ENCODE measurements at regions not wholly inside any gene's neighbourhood (a gene's known extent, or its start where the extent isn't known, plus 50 kb on each side); places are given as distances from the start of the nearest gene placed in this dataset.
"Not testable (repeated sequence)": the region's sequence is repeated elsewhere in the genome, so short reads cannot be mapped to it uniquely, and the experiment has no call there.

GRCh38 chr2:238599549-238600505 lies 173.1 kb downstream of the ASB1 start:
- DNase-seq (ENCODE audit: low read depth in 2 of 2): no peak

GRCh38 chr2:238600506-238601432 lies 174.0 kb downstream of the ASB1 start:
- no peak for DNase-seq (ENCODE audit: low read depth in 2 of 2)

- DNase-seq (ENCODE audit: low read depth in 2 of 2): peak in 1 of 2 experiments; percentile 20
Observed at GRCh38 chr2:238601433-238602222, 174.9 kb downstream of the ASB1 start.

- no peak for DNase-seq (ENCODE audit: low read depth in 2 of 2)
Observed at GRCh38 chr2:238602223-238602960, 175.7 kb downstream of the ASB1 start.

GRCh38 chr2:238603596-238603995 lies 176.9 kb downstream of the ASB1 start:
- no peak for DNase-seq (ENCODE audit: low read depth in 2 of 2)

GRCh38 chr2:238606311-238606710 lies 179.6 kb downstream of the ASB1 start:
- DNase-seq (ENCODE audit: low read depth in 2 of 2): no peak

- DNase-seq (ENCODE audit: low read depth in 2 of 2): no peak
Observed at GRCh38 chr2:238613610-238614009, 186.9 kb downstream of the ASB1 start.

GRCh38 chr2:238614376-238614775 lies 187.6 kb downstream of the ASB1 start:
- no peak for DNase-seq (ENCODE audit: low read depth in 2 of 2)

GRCh38 chr2:238615187-238615586 lies 188.5 kb downstream of the ASB1 start:
- no peak for DNase-seq (ENCODE audit: low read depth in 2 of 2)

- DNase-seq (ENCODE audit: low read depth in 2 of 2): no peak
Observed at GRCh38 chr2:238616681-238617080, 190.0 kb downstream of the ASB1 start.

GRCh38 chr2:238618494-238619283 lies 192.0 kb downstream of the ASB1 start:
- DNase-seq (ENCODE audit: low read depth in 2 of 2): not testable (repeated sequence)

GRCh38 chr2:238627899-238628298 lies 201.2 kb downstream of the ASB1 start:
- no peak for DNase-seq (ENCODE audit: low read depth in 2 of 2)

GRCh38 chr2:238629064-238629463 lies 202.3 kb downstream of the ASB1 start:
- no peak for DNase-seq (ENCODE audit: low read depth in 2 of 2)

GRCh38 chr2:238631491-238632180 lies 204.9 kb downstream of the ASB1 start:
- no peak for DNase-seq (ENCODE audit: low read depth in 2 of 2)

- DNase-seq (ENCODE audit: low read depth in 2 of 2): no peak
Observed at GRCh38 chr2:238632181-238633060, 205.7 kb downstream of the ASB1 start.

GRCh38 chr2:238633426-238634328 lies 206.9 kb downstream of the ASB1 start:
- no peak for DNase-seq (ENCODE audit: low read depth in 2 of 2)

GRCh38 chr2:238634701-238635357 lies 208.1 kb downstream of the ASB1 start:
- DNase-seq (ENCODE audit: low read depth in 2 of 2): no peak

Data from fibroblast of skin of left quadriceps (primary cell).